HG03039 (cell line): ENCODE measurements at regions not wholly inside any gene's neighbourhood (a gene's known extent, or its start where the extent isn't known, plus 50 kb on each side); places are given as distances from the start of the nearest gene placed in this dataset.
"Not testable (repeated sequence)": the region's sequence is repeated elsewhere in the genome, so short reads cannot be mapped to it uniquely, and the experiment has no call there.

ENCODE experiments used
- ATAC-seq: cut with Tn5 transposase; IDR thresholded peaks from one replicate; pipeline ENCODE4 v1.9.1; 2021; ENCODE audit warnings: mild to moderate bottlenecking, moderate library complexity; ENCODE audit not compliant: unreplicated experiment

DNA sequence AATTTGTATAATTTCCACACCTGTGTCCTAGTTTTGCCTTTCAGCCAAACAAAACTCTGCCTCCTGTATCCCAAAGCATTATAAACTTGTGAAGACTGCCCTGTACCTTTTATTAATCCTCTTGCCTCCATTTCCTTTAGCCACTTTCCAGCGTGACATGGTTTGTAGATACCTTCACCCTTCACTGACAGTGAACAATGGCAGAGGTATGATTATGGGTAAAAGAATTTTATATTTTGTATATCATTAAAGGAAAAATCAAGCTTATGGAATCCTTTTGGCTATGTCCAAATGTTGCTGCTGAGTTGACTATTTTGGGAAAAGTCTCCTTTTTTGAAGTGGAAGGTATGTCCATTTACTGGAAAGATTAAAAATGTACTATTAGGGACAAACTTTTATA is 251.7 kb downstream of the HNMT start:
- ATAC-seq = no peak

DNA sequence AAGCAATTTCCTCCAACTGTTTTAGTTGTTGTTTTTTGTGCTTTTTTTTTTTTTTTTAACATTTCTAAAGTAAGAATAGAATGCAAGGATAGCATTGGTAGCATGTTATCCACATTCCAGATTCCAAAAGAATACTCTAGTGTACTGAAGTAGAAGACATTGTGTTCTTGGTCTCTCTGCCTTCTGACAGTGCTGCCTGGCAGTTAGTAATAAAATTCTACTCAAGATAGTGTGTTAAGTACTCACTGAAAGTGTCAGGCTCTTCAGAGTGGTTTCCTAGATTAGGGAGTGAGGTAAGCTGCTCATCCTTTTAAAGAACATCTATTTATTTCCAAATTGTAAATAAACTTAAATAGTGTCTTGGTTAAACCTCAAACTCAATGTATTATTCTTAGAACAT is 253.7 kb downstream of the HNMT start:
- no peak for ATAC-seq

DNA sequence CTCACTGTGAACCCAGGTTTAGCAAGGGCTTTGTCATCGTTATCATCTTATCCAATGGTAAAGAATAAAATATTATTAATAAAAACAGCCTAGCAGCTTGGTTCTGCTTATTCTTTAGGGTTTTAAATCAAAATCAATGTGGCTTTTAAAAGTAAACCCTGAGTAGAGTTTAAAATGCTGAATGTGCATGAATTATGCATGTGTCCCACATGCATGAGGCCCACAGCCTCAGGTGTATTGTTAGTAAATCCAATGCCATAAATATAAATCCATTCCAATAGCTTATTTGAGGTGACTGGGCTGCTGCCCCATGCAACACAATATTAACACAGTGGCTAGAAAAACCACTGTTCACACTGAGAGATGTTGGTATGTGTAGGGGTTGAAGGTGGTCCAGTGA is 254.1 kb downstream of the HNMT start:
- no peak for ATAC-seq

DNA sequence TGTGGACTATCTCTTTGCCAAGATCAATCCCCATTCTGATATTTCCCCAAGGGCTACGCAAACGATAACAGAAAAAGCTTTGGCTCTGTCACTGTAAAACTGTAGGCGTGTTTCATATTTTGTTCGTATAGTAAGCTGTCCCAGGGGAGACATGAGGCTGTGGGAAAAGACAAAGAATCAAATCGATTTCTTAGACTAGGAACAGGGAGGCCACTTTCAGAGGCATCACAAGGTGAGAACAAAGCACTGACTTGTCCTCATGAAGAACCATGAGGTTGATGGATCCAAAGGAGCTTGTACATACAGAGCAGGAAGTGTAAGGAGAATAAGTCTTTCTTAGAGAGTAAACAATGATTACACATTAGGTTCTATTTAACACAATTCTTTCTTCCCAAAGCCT is 255.7 kb downstream of the HNMT start:
- no peak for ATAC-seq

DNA sequence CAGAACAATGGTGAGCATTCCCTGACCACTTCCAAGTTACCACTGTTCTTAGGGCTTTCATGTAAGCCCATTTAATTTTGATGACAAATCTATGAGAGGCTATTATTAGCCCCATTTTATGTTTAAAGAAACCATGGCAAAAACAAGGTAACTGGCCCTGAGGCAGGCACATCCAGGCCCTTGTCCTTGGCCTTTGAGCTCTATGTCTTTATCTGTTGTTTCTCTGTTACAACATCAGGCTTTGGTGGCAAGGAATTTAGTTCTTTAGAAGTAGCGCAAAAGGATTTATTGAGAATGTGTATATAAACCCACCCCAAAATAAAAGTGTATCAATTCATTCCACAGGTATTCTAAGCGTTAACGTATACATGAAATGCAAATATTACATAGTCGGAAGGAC is 257.1 kb downstream of the HNMT start:
- no peak for ATAC-seq

DNA sequence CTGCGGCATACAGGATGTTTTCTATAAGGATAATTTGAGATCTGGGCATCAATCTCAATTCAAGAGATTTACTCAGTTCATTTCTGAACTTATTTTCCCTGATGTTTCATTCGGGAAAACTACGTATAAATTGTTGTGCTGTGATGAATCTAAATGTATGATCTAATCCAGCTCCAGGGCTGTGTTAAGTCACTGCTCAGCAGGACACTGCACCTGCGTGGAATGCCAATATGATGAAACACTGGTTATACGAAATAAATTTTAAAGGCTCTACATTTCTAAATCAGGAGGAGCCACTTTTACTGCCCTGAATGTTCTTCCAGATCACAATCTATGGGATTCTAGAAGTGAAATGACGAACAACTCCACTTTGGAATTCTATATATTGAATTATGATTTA is 259.0 kb downstream of the HNMT start:
- no peak for ATAC-seq

DNA sequence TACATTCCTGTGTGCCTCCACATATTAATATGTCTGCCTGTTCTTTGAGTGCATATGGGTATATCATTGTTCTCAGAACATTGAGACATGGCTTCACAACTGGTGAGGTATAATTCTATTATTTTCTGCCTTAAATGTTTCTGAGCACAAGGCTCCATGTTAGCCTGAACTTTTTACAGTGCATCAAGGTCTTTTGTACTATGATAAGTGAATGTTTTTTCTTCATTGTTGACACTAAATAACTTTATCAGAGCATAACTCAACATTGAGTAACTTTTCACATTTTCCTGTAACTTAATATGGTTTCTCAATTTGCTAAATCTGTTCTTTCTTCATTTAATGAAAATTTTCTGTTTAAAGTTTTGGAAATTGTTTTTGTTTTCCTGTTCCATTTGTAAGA is 262.9 kb downstream of the HNMT start:
- ATAC-seq = no peak

DNA sequence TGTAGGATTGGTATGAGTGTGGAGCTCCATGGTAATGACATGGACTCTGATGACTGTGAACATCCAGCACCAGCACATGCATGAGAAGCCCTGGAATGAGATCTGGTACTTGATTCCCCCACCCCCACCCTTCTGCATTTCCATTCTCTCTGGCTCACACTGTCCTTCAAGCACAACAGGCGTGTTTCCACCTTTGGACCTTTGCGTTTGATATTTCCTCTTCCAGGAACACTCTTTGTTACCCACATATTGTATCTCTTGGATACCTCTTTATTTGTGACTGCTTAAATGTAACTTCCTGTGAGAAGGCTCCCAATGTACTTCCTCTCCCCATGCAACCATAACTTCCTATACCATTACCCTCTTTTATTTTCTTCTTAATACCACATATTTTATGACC is 263.8 kb downstream of the HNMT start:
- no peak for ATAC-seq

DNA sequence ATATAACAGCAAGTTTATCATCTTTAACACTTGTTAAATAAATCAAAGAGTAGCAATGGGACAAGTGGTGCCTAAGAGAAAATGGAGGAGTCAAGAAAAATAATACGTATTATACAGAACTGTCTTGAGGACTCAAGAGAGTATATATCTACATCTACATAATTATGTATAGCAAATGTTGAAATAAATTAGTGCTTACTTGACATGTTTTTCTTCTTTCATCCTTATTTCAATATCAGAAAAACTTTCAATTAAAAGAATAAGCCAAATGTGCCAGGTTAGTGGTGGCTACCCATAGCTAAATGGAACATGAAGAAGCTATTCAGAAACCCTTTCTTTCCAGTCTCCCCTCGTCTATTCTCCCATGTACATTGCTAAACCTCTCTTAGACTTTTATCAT is 267.3 kb upstream of the SPOPL start:
- no peak for ATAC-seq

DNA sequence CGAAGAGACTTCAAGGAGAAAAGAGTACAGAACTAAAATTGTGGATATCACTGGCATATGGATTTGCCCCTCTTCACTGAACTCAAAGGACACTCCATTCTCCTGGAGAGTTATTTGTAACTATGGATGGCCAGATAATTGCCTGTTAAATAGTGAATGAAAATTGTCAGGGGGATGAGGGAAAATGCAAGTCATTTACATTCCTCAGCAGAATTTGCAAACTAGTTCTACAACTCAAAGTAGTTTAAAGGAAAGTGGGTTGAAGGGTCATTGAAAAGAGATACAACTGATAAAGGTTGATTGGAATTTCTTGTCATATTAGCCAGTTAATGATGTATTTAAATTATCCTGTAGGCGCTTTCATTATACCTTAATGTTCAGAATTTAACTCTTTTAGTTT is 266.5 kb upstream of the SPOPL start:
- no peak for ATAC-seq

DNA sequence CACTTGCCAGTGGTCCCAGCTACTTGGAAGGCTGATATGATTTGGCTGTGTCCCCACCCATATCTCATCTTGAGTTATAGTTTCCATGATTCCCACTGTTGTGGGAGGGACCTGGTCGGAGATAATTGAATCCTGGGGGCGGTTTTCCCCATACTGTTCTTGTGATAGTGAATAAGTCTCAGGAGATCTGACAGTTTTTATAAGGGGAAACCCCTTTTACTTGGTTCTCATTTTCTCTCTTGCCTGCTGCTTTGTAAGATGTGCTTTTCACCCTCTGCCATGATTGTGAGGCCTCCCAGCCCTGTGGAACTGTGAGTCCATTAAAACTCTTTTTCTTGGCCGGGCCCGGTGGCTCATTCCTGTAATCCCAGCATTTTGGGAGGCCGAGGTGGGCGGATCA is 265.4 kb upstream of the SPOPL start:
- no peak for ATAC-seq

DNA sequence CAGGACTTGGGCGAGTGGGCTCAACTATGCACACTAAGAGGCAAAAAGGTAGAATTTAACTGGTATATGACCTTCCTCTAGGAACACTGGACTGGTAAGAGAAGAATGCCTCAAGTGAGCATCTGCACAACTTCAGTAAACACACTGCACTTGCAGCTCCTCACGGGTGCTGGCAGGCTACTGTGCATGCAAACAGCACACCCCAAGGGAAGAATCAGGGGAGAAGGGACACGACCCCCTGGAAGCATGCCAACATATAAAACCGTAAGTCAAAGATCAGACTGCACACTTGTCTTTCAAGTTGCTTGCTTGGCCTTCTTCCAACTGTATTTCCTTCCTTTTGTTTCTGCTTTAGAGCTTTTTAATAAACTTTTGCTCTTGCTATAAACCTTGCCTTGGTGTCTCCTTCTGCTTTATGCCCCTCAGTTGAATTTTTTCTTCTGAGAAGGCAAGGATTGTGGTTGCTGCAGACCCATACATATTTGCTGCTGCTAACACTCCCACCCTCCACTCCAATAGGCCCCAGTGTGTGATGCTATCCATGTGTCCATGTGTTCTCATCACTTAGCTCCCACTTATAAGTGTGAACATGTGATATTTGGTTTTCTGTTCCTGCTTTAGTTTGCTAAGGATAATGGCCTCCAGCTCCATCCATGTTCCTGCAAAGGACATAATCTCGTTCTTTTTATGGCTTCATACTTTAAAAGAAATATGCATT is 263.7 kb upstream of the SPOPL start:
- ATAC-seq = no peak

DNA sequence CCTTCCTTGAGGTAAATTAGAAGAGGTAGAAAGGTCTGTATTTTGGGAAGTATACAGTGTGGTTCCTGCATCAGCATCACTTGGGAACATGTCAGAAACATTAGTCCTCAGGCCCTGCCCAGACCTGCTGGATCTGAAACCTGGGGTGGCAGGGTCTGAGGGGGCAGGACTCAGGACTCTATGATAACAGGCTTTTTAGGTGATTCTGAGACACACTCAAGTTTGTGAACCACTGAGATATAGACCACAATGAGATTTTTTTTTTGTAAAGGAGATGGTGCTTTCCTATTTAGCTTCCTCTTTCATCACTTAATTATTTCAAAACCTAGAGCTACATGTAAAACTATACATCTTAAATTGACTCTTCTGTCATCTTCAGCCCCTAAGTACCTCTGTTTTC is 262.7 kb upstream of the SPOPL start:
- no peak for ATAC-seq

DNA sequence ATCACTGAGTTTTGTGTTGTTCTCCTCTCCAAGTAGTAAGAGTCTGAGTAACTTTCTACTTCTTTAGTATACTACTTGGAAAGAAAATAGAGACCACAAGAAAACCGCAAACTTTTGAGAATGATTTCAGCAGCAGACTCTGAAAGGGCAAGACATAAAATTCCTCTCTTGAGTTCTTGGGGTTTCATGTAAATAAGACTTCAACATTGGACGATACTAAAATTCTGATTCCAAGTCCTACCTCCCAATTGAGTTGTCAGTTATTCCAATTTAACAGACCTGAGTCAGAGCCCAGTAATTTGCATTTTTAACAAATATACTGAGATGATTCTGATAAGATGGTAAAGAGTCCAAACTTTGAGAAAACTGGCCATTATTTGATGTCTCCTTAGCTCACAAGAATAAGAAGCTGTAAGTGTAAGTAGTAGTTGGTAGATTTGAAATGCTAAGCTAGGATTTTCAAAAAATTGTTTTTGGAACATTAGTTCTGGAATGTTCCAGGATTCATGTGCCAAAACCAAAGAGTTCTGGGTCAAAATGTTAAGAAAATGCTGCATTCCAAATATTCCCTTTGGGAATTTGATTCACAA is 261.6 kb upstream of the SPOPL start:
- no peak for ATAC-seq

DNA sequence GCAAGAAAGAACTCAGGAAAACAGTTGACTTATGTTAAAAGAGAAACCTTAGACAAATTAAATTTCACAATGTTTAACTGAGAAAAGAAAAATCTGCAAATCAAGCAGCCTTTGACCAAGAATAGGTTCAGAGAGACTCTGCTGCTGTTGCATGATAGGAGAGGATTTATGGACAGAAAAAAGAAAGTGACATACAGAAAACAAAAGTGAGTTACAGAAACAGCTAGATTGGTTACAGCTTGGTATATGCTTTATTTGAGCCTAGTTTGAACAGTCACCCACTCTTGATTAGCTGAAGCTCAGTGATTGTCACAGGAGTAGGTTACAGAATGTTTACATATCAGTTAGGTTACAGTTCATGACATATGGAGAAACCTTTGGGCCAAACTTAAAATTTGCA is 258.2 kb upstream of the SPOPL start:
- no peak for ATAC-seq

DNA sequence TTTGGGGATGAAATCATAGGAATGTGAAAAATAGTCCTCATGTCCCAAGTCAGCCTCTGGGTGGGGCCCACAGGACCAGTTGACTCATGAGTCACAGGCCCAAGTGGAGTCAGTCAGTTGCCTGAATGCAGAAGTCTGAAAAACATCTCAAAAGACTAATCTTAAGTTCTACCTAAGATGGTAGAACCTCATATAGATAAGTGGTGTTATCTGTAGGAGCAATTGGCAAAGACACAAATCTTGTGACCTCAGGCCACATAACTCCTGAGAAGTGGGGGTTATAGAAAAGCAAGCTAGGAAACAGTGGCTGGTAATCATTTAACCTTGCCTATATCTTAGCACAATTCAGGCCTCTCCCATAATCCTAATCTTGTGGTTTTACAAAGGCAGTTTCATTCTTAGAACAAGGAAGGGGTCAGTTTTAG is 257.1 kb upstream of the SPOPL start:
- ATAC-seq = no peak

DNA sequence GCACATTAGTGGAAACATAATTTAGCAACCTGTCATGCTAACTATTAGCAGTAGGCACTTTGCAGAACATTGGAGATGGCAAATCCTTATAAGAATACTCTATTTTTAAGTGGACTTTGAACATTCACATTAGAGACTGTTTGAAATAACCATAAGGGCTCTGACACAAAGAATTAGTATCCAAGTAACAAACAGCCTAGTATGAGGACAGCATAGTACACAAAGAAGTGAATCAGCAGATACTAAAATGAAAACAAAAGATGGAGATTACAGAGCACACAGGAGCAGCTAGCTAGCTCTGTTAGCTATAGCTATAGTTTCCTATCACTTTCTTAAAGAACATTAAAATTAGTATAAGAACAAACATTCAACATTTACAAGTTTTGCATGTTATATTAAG is 256.3 kb upstream of the SPOPL start:
- ATAC-seq = no peak

DNA sequence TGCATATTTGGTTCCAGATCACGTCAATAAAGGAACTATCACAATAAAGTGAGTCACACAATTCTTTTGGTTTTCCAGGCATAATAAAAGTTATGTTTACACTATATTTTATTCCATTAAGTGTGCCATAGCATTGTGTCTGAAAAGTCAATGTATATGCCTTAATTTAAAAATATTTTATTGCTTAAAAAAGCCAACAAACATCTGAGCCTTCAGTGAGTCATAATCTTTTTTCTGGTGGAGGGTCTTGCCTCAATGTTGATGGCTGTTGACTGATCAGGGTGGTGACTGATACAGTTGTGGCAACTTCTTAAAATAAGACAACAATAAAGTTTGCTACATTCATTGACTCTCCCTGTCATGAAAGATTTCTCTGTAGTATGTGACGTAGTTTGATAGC is 254.3 kb upstream of the SPOPL start:
- no peak for ATAC-seq

DNA sequence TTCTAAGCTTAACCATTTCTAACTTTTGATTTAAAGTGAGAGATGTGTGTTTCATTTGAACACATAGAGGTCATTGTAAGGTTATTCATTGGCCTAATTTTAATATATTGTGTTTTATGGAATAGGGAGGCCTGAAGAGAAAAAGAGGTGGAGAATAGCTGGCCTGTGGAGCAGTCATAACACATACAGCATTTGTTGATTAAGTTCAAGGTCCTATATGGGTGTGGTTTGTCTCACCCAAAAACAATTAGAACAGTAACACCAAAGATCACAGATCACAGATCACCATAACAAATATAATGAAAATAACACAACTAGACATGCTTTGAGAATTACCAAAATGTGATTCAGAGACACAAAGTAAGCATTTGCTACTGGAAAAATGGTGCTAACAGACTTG is 252.4 kb upstream of the SPOPL start:
- ATAC-seq = no peak

DNA sequence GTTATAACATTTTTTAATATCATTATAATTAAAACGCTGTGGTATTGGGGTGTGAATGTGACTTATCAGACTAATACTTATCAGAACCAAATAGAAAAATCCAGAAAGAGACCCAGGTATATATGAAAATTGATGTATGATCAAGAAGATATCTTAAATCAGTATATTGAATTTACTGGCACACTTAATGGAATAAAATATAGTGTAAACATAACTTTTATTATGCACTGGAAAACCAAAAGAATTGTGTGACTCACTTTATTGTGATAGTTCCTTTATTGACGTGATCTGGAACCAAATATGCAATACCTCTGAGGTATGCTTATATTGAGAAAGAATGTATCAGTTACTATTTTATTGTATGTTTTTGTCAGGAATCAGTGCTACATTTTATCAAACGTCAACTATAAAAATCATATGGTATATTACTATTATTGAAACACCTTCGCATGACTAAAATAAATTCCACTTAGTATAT is 250.7 kb upstream of the SPOPL start:
- not testable (repeated sequence) for ATAC-seq

DNA sequence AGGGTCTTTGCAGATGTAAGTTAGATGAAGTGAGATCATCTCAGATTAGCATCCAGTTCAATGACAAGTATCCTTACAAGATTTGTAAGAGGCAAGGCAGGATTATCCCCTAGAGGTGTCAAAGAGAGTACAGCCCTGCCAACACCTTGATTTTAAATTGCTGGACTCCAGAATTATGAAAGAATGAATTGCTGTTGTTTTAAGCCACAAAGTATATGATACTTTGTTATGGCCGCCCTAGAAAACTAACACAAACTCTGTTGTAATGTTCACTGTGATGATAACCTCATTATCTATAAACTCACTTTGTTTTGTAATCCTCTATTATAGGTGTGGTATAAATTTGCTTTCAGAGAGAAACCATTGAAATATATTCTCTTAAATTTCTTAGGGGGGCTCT is 249.0 kb upstream of the SPOPL start:
- no peak for ATAC-seq

DNA sequence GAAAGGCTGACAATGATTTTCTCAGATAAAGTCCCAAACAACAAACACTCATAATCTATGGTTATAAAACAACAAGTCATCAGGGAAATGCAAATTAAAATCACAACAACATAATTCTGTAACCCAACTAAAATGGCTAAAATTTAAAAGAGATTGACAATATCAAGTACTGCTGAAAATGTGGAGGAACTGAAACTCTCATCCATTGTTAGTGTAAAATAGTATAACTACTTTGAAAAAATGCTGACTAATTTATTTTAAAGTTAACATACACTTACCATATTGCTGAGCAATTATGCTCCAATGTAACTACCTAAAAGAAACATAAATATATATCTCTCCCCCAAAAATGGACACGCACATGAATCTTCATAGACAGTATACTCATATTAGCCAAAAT is 245.9 kb upstream of the SPOPL start:
- no peak for ATAC-seq
